Hepatocyte (in vitro differentiated cells): ENCODE measurements at regions not wholly inside any gene's neighbourhood (a gene's known extent, or its start where the extent isn't known, plus 50 kb on each side); places are given as distances from the start of the nearest gene placed in this dataset.

Experiments used
- DNase-seq: peaks from one replicate; pipeline ENCODE4 v3.0.0-alpha.2; 2016; ENCODE audit warnings: low spot score
- H2AFZ ChIP-seq: fragments of 200-600 bp; sonication (generic); 2 replicates; pipeline ENCODE4 v1.6.0; 2016; ENCODE audit warnings: antibody characterized with exemption, mild to moderate bottlenecking
- H3K27ac ChIP-seq: fragments of 200-600 bp; sonication (generic); 2 replicates; pipeline ENCODE4 v1.5.1; 2016; ENCODE audit warnings: mild to moderate bottlenecking
- H3K27me3 ChIP-seq: fragments of 200-600 bp; sonication (generic); 2 replicates; pipeline ENCODE4 v1.6.1; 2016
- H3K36me3 ChIP-seq: fragments of 200-600 bp; sonication (generic); replicated peaks from 2 replicates; pipeline ENCODE4 v1.5.1; 2016; ENCODE audit warnings: low read depth; ENCODE audit not compliant: insufficient read depth
- H3K4me1 ChIP-seq: fragments of 200-600 bp; sonication (generic); 2 replicates; pipeline ENCODE4 v1.5.1; 2016; ENCODE audit warnings: mild to moderate bottlenecking, moderate library complexity; ENCODE audit not compliant: insufficient read depth
- H3K4me2 ChIP-seq: fragments of 200-600 bp; sonication (generic); 2 replicates; pipeline ENCODE4 v1.6.0; 2016
- H3K4me3 ChIP-seq: fragments of 200-600 bp; sonication (generic); 2 replicates; pipeline ENCODE4 v1.5.1; 2016; ENCODE audit warnings: mild to moderate bottlenecking
- H3K79me2 ChIP-seq: fragments of 200-600 bp; sonication (generic); 2 replicates; pipeline ENCODE4 v1.6.0; 2017; ENCODE audit warnings: mild to moderate bottlenecking
- H3K9me2 ChIP-seq: fragments of 200-600 bp; sonication (generic); replicated peaks from 2 replicates; pipeline ENCODE4 v1.6.0; 2017; ENCODE audit warnings: mild to moderate bottlenecking; ENCODE audit not compliant: insufficient read depth
- H3K9me3 ChIP-seq: fragments of 200-600 bp; sonication (generic); 2 replicates; pipeline ENCODE4 v1.5.1; 2016; ENCODE audit warnings: low read depth, mild to moderate bottlenecking
- H4K20me1 ChIP-seq: fragments of 200-600 bp; sonication (generic); 2 replicates; pipeline ENCODE4 v1.6.0; 2016; ENCODE audit warnings: mild to moderate bottlenecking; ENCODE audit not compliant: insufficient read depth, poor library complexity, severe bottlenecking
- EZH2 ChIP-seq: fragments of 200-600 bp; sonication (generic); IDR thresholded peaks from 2 replicates; pipeline ENCODE4 v1.6.1; 2016; ENCODE audit warnings: antibody characterized with exemption, mild to moderate bottlenecking, borderline replicate concordance
- EZH2phosphoT487 ChIP-seq: fragments of 200-600 bp; sonication (generic); IDR thresholded peaks from one replicate; pipeline ENCODE4 v1.6.1; 2018; ENCODE audit warnings: antibody characterized with exemption, mild to moderate bottlenecking, low read depth, moderate library complexity; ENCODE audit not compliant: unreplicated experiment, severe bottlenecking
- WGBS: methylation state at CpG from one replicate; pipeline ENCODE4 v1.1.6; 2016; ENCODE audit warnings: low lambda C conversion rate; ENCODE audit errors: missing lambda C conversion rate; 5-methylcytosine and 5-hydroxymethylcytosine counted together
- TF ChIP-seq, protein P1 (sequence below): fragments of 200-600 bp; sonication (generic); IDR thresholded peaks from 2 replicates; pipeline ENCODE4 v1.5.1; 2016; ENCODE audit warnings: antibody characterized with exemption, mild to moderate bottlenecking; ENCODE audit not compliant: poor library complexity

DNA sequence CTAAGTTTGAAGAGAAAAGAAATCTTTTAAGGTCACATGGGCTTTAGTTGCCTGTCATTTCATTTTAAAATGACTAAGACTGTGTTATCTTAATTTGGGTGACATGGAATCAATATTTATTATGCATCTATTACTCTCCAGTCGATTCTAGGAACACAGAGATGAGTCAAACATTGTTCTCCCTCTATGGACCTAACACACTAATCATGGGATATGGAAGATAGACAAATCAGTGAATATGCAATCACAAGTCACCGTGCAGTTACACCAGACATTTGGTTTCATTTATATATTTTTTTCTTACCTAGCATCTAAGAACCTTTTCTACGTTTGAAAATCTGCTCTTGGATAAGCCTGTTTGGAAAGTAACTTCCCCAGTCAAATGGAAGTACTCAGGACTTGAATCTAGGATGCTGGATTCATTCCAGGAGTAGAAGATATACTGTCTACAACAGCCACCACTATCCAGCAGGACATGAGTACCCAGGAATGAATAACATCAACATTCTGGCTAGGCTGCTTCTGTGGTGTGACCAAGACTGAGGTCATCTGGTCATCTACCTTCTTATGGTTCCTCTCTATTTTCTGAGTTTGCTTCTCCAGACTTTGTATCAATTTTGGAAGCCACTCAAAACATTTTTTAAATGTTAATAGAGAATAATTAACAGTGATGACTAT is 902.9 kb upstream of the LRRN3 start:
- H3K27me3 ChIP-seq = no peaks in the 10 kb centered on the region
- H3K79me2 ChIP-seq = no peaks in the 10 kb centered on the region
- no peaks in the 10 kb centered on the region for H3K9me2 ChIP-seq
- no peak overlapping the region for H3K27ac ChIP-seq
- no peak overlapping the region for H3K4me3 ChIP-seq
- H3K4me2 ChIP-seq = no peak overlapping the region
- H3K9me3 ChIP-seq = no peaks in the 10 kb centered on the region
- no peaks in the 10 kb centered on the region for H3K36me3 ChIP-seq
- no peak for DNase-seq
- no peaks in the 10 kb centered on the region for H4K20me1 ChIP-seq
- H2AFZ ChIP-seq = no peak overlapping the region
- peaks cover 3% of the 10 kb centered on the region for H3K4me1 ChIP-seq
- TF ChIP-seq, protein P1, sequence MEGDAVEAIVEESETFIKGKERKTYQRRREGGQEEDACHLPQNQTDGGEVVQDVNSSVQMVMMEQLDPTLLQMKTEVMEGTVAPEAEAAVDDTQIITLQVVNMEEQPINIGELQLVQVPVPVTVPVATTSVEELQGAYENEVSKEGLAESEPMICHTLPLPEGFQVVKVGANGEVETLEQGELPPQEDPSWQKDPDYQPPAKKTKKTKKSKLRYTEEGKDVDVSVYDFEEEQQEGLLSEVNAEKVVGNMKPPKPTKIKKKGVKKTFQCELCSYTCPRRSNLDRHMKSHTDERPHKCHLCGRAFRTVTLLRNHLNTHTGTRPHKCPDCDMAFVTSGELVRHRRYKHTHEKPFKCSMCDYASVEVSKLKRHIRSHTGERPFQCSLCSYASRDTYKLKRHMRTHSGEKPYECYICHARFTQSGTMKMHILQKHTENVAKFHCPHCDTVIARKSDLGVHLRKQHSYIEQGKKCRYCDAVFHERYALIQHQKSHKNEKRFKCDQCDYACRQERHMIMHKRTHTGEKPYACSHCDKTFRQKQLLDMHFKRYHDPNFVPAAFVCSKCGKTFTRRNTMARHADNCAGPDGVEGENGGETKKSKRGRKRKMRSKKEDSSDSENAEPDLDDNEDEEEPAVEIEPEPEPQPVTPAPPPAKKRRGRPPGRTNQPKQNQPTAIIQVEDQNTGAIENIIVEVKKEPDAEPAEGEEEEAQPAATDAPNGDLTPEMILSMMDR = no peak
- TF ChIP-seq EZH2 = no peak
- no peak for TF ChIP-seq EZH2phosphoT487
- WGBS = 83% methylated on average over 3 of the region's 3 CpGs

DNA sequence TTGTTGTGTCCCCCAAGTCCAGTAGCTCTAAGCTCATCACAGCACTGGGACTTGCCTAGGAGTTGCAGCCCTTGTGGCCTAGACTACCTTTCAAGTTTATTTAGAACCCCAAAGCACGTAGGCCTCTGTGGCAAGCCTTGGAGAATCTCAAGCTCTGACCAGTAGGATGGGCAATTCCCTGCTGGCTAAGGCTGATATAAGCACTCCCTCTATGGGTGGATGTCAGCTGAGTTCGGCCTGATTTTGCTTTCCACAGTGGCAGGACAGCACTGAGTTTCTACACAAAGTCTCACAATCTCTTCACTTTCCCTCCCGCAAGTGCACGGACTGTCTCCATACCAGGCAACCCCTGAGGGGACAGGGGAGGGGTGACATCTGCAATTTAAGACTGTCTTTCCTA is 886.4 kb upstream of the LRRN3 start:
- no peaks in the 10 kb centered on the region for H3K9me2 ChIP-seq
- H2AFZ ChIP-seq = no peak overlapping the region
- no peak overlapping the region for H3K4me2 ChIP-seq
- H3K27ac ChIP-seq = no peak overlapping the region
- no peaks in the 10 kb centered on the region for H3K4me1 ChIP-seq
- H3K9me3 ChIP-seq = no peaks in the 10 kb centered on the region
- no peaks in the 10 kb centered on the region for H3K36me3 ChIP-seq
- WGBS = 74% methylated on average over 4 of the region's 4 CpGs
- TF ChIP-seq, protein P1 = peak; percentile 23
- TF ChIP-seq EZH2phosphoT487 = no peak
- TF ChIP-seq EZH2 = no peak
- H3K4me3 ChIP-seq = no peak overlapping the region
- H3K27me3 ChIP-seq = no peaks in the 10 kb centered on the region
- H3K79me2 ChIP-seq = no peaks in the 10 kb centered on the region
- DNase-seq = peak; percentile 32
- H4K20me1 ChIP-seq = no peaks in the 10 kb centered on the region

DNA sequence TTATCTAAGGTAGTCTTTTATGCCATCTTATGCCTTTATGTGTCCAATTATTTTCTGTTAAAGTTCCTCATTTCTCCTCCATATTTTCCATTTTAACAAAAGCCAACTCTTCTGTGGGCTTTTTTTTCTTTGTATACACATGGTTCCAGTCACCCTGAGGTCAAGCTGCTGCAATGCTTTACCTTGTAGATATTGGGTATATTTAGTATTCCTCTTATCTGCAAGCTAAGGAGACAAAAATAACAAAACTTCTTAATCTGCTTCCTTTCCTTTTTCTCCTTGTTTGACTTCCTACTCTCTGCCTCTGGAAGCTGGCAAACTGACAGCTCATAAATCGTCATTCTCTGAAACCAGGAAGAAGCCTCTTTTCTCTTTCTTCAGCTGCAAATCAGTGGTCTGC is 885.0 kb upstream of the LRRN3 start:
- 33% methylated on average over 1 of the region's 1 CpG for WGBS
- H3K79me2 ChIP-seq = no peaks in the 10 kb centered on the region
- no peaks in the 10 kb centered on the region for H3K9me2 ChIP-seq
- H3K4me3 ChIP-seq = no peak overlapping the region
- peak; percentile 13 for DNase-seq
- no peaks in the 10 kb centered on the region for H3K4me1 ChIP-seq
- no peak overlapping the region for H2AFZ ChIP-seq
- TF ChIP-seq, protein P1 = no peak
- H4K20me1 ChIP-seq = no peaks in the 10 kb centered on the region
- no peaks in the 10 kb centered on the region for H3K9me3 ChIP-seq
- H3K27me3 ChIP-seq = no peaks in the 10 kb centered on the region
- H3K27ac ChIP-seq = no peak overlapping the region
- H3K36me3 ChIP-seq = no peaks in the 10 kb centered on the region
- H3K4me2 ChIP-seq = no peak overlapping the region

DNA sequence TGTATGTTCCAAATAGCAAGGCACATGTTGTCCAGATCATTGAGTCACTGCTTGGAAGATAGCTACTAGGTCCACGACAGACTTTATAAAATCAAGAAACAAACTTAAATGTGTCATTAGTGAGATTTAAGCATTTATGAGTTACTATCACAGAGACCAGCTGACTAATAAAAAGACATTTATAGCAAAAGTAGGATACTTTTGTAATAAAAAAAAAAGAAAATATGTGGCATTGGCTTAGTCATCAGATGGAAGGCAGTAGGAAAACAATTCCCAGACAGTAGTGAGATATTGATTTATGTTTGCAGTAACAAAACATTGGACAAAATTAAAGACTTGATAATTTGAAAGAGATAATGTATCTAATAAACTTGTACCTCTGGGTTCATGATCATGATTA is 881.0 kb upstream of the LRRN3 start:
- no peaks in the 10 kb centered on the region for H3K9me2 ChIP-seq
- WGBS = 74% methylated on average over 1 of the region's 1 CpG
- H3K27me3 ChIP-seq = no peaks in the 10 kb centered on the region
- no peak overlapping the region for H3K27ac ChIP-seq
- no peaks in the 10 kb centered on the region for H4K20me1 ChIP-seq
- no peaks in the 10 kb centered on the region for H3K79me2 ChIP-seq
- H3K9me3 ChIP-seq = no peaks in the 10 kb centered on the region
- no peak overlapping the region for H3K4me2 ChIP-seq
- no peaks in the 10 kb centered on the region for H3K36me3 ChIP-seq
- TF ChIP-seq EZH2 = no peak
- TF ChIP-seq, protein P1 = no peak
- no peak for TF ChIP-seq EZH2phosphoT487
- no peak overlapping the region for H2AFZ ChIP-seq
- DNase-seq = no peak
- no peaks in the 10 kb centered on the region for H3K4me1 ChIP-seq
- H3K4me3 ChIP-seq = no peak overlapping the region
